ENCODE measurements at regions not wholly inside any gene's neighbourhood (a gene's known extent, or its start where the extent isn't known, plus 50 kb on each side); places are given as distances from the start of the nearest gene placed in this dataset.

- TF ChIP-seq CTCF (IDR thresholded peaks at IDR 0.05) = no peak
- no peak for TF ChIP-seq POLR2A (IDR thresholded peaks at IDR 0.05)
Observed at GRCh38 chrX:519741-520140, 110.8 kb upstream of the SHOX start.

Data from Peyer's patch (tissue), 4 donors.